ENCODE measurements at regions not wholly inside any gene's neighbourhood (a gene's known extent, or its start where the extent isn't known, plus 50 kb on each side); places are given as distances from the start of the nearest gene placed in this dataset.

DNA sequence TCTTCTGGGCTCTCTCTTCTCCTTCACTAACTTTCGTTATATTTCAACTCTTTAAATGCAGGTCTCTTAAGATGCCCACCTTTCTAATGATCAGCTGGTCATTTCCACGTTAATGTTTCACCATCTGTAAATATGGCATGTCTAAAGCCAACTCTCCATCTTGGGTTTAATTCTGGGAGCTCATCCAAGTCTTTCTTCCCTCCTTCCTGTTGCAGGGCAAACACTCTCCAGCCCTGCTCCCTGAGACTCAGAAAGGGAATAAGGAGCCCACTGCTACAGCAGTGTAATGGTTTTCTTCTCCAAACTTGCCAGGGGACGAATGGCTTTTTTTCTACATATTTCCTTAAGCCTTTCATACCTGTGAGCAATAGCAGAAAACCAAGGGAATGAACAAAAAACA lies 73.3 kb upstream of the SOX1 start:
- TF ChIP-seq, protein P1, sequence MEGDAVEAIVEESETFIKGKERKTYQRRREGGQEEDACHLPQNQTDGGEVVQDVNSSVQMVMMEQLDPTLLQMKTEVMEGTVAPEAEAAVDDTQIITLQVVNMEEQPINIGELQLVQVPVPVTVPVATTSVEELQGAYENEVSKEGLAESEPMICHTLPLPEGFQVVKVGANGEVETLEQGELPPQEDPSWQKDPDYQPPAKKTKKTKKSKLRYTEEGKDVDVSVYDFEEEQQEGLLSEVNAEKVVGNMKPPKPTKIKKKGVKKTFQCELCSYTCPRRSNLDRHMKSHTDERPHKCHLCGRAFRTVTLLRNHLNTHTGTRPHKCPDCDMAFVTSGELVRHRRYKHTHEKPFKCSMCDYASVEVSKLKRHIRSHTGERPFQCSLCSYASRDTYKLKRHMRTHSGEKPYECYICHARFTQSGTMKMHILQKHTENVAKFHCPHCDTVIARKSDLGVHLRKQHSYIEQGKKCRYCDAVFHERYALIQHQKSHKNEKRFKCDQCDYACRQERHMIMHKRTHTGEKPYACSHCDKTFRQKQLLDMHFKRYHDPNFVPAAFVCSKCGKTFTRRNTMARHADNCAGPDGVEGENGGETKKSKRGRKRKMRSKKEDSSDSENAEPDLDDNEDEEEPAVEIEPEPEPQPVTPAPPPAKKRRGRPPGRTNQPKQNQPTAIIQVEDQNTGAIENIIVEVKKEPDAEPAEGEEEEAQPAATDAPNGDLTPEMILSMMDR (IDR thresholded peaks at IDR 0.05): no peak
- TF ChIP-seq POLR2AphosphoS5 (IDR thresholded peaks at IDR 0.05): no peak
